B cell (primary cell): ENCODE measurements at regions not wholly inside any gene's neighbourhood (a gene's known extent, or its start where the extent isn't known, plus 50 kb on each side); places are given as distances from the start of the nearest gene placed in this dataset.

Experiments used
- ATAC-seq: fragments of 200-7000 bp; cut with Tn5 transposase; one replicate; pipeline ENCODE4 v1.10.0; 2021; ENCODE audit warnings: low read depth, mild to moderate bottlenecking, moderate number of reproducible peaks, moderate library complexity
- CTCF ChIA-PET: fragments of 350-600 bp; sonication (Branson Sonifier 250); formaldehyde crosslinking; loops from one replicate; lab custom pipeline; 2021; ENCODE audit warnings: antibody characterized with exemption, inconsistent platforms; lab: Charles Lee
- POLR2A ChIA-PET: fragments of 350-600 bp; sonication (Branson Sonifier 250); formaldehyde crosslinking; loops from one replicate; lab custom pipeline; 2021; ENCODE audit warnings: antibody characterized with exemption; lab: Charles Lee
- DNase-seq: peaks from one replicate; pipeline ENCODE4 v3.0.0; 2013
- H2AFZ ChIP-seq: 2 replicates; pipeline ENCODE4 v1.6.1; 2012; ENCODE audit warnings: mild to moderate bottlenecking, low read depth, low read length; ENCODE audit not compliant: insufficient read depth, poor library complexity, severe bottlenecking
- H3K27ac ChIP-seq, 2 donors: 1 replicate in 1 of 2; 2 replicates in 1 of 2; pipeline ENCODE4 v1.5.1; 2012 to 2013; ENCODE audit warnings: low read length in 2 of 2, mild to moderate bottlenecking in 2 of 2, moderate library complexity in 1 of 2
- H3K27me3 ChIP-seq, 4 experiments: fragments of 200-600 bp in 1 of 4; sonication (generic) in 1 of 4; replicated peaks in 1 of 4; 1 replicate in 2 of 4; 2 replicates in 2 of 4; pipeline versions ENCODE4 v1.6.1 to v1.7.0; 2013 to 2016; ENCODE audit warnings: low read length in 3 of 4, mild to moderate bottlenecking in 2 of 4, mixed read lengths in 1 of 4, moderate library complexity in 1 of 4; ENCODE audit not compliant: insufficient read depth in 4 of 4, control insufficient read depth in 3 of 4; ENCODE audit errors: control extremely low read depth in 1 of 4
- H3K36me3 ChIP-seq, 2 experiments: replicated peaks in 1 of 2; 1 replicate in 1 of 2; 2 replicates in 1 of 2; pipeline versions ENCODE4 v1.6.1 to v1.7.1; 2013; ENCODE audit warnings: low read length in 1 of 2; ENCODE audit not compliant: insufficient read depth in 2 of 2, control insufficient read depth in 1 of 2; ENCODE audit errors: control extremely low read depth in 1 of 2, extremely low read depth in 1 of 2
- H3K4me1 ChIP-seq, 2 donors: fragments of 200-600 bp in 1 of 2; sonication (generic) in 1 of 2; 1 replicate in 1 of 2; 2 replicates in 1 of 2; pipeline versions ENCODE4 v1.5.1 to v1.6.1; 2013 to 2017; ENCODE audit warnings: low read length in 2 of 2; ENCODE audit not compliant: control insufficient read depth in 2 of 2, insufficient read depth in 2 of 2
- H3K4me2 ChIP-seq: replicated peaks from 2 replicates; pipeline ENCODE3; 2012; ENCODE audit warnings: mild to moderate bottlenecking, low read depth, low read length; ENCODE audit not compliant: poor library complexity, severe bottlenecking
- H3K4me3 ChIP-seq, 5 experiments: fragments of 200-600 bp in 1 of 5; sonication (generic) in 1 of 5; 1 replicate in 3 of 5; 2 replicates in 2 of 5; pipeline versions ENCODE4 v1.5.1 to v1.7.0; 2011 to 2016; ENCODE audit warnings: low read length in 4 of 5, mild to moderate bottlenecking in 4 of 5, low read depth in 2 of 5, control low read depth in 1 of 5, moderate library complexity in 1 of 5; ENCODE audit not compliant: insufficient read depth in 1 of 5; ENCODE audit errors: control extremely low read depth in 1 of 5, extremely low read depth in 1 of 5
- H3K79me2 ChIP-seq: fragments of 200-600 bp; sonication (generic); one replicate; pipeline ENCODE4 v1.6.0; 2016; ENCODE audit warnings: low read length; ENCODE audit not compliant: control insufficient read depth, insufficient read depth
- H3K9ac ChIP-seq: fragments of 200-600 bp; sonication (generic); 2 replicates; pipeline ENCODE4 v1.6.1; 2017; ENCODE audit warnings: mild to moderate bottlenecking, low read length, moderate library complexity
- H3K9me3 ChIP-seq, 3 donors: one replicate each; pipeline versions ENCODE4 v1.6.1 to v1.7.1; 2013; ENCODE audit warnings: low read length in 2 of 3; ENCODE audit not compliant: control insufficient read depth in 2 of 3, insufficient read depth in 1 of 3; ENCODE audit errors: control extremely low read depth in 1 of 3
- H4K20me1 ChIP-seq: 2 replicates; pipeline ENCODE4 v1.6.0; 2012; ENCODE audit warnings: mild to moderate bottlenecking, low read length; ENCODE audit not compliant: insufficient read depth, control insufficient read depth, poor library complexity, severe bottlenecking
- H3K27ac Mint-ChIP-seq: one replicate; pipeline ENCODE4 v1.8.0; 2021; ENCODE audit warnings: mixed read lengths
- H3K27me3 Mint-ChIP-seq: one replicate; pipeline ENCODE4 v1.8.0; 2021; ENCODE audit warnings: mixed read lengths
- H3K4me1 Mint-ChIP-seq: one replicate; pipeline ENCODE4 v1.8.0; 2021; ENCODE audit warnings: mixed read lengths
- H3K4me3 Mint-ChIP-seq: one replicate; pipeline ENCODE4 v1.8.0; 2021; ENCODE audit warnings: mixed read lengths
- H3K9me3 Mint-ChIP-seq: one replicate; pipeline ENCODE4 v1.8.0; 2022; ENCODE audit warnings: mixed read lengths; ENCODE audit not compliant: insufficient read depth
- EZH2 ChIP-seq: IDR thresholded peaks from 2 replicates; pipeline ENCODE4 v1.6.1; 2012; ENCODE audit warnings: borderline replicate concordance, low read depth, mild to moderate bottlenecking, moderate library complexity, low read length; ENCODE audit not compliant: insufficient read depth, poor library complexity, severe bottlenecking
- WGBS: methylation state at CpG from one replicate; pipeline ENCODE4 v1.1.5; 2013; ENCODE audit warnings: missing lambda C conversion rate; ENCODE audit not compliant: insufficient coverage; 5-methylcytosine and 5-hydroxymethylcytosine counted together
- intact Hi-C: fragments of 100-400 bp; cut with micrococcal nuclease; formaldehyde crosslinking; loops from one replicate; pipeline ENCODE4 v1.10.0; 2022
- TF ChIP-seq, protein P1 (sequence below): fragments of 200-600 bp; IDR thresholded peaks from one replicate; pipeline ENCODE4 v1.8.0; 2022; ENCODE audit warnings: antibody characterized with exemption, mild to moderate bottlenecking

- H2AFZ ChIP-seq: peak overlapping the region; percentile 14
- H3K27ac ChIP-seq: peak overlapping the region; percentile 74 to 88
- H3K9ac ChIP-seq: peak overlapping the region; percentile 57
- H3K27me3 ChIP-seq: no peaks in the 10 kb centered on the region
- H4K20me1 ChIP-seq: no peaks in the 10 kb centered on the region
- POLR2A ChIA-PET: no interaction called here
- H3K36me3 ChIP-seq: no peaks in the 10 kb centered on the region
- no peaks in the 10 kb centered on the region for H3K9me3 Mint-ChIP-seq
- peak overlapping the region; percentile 85 for H3K27ac Mint-ChIP-seq
- no peaks in the 10 kb centered on the region for H3K79me2 ChIP-seq
- peak overlapping the region; percentile 15 to 59 (median 33) for H3K4me3 ChIP-seq
- peaks cover 65 to 68% of the 10 kb centered on the region in 2 donors for H3K4me1 ChIP-seq
- H3K9me3 ChIP-seq: no peaks in the 10 kb centered on the region
- 44% methylated on average over 8 of the region's 16 CpGs for WGBS
- intact Hi-C loops: loop anchor here (1.0 to 5.0 kb wide), 3 partner anchors 29 to 219 kb away; no protein-coding TSS in a partner anchor
- peak; percentile 79 for DNase-seq
- ATAC-seq: peak; percentile 69
- TF ChIP-seq EZH2: no peak
- TF ChIP-seq, protein P1, sequence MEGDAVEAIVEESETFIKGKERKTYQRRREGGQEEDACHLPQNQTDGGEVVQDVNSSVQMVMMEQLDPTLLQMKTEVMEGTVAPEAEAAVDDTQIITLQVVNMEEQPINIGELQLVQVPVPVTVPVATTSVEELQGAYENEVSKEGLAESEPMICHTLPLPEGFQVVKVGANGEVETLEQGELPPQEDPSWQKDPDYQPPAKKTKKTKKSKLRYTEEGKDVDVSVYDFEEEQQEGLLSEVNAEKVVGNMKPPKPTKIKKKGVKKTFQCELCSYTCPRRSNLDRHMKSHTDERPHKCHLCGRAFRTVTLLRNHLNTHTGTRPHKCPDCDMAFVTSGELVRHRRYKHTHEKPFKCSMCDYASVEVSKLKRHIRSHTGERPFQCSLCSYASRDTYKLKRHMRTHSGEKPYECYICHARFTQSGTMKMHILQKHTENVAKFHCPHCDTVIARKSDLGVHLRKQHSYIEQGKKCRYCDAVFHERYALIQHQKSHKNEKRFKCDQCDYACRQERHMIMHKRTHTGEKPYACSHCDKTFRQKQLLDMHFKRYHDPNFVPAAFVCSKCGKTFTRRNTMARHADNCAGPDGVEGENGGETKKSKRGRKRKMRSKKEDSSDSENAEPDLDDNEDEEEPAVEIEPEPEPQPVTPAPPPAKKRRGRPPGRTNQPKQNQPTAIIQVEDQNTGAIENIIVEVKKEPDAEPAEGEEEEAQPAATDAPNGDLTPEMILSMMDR: no peak
- H3K4me3 Mint-ChIP-seq: peak overlapping the region; percentile 81
- peak overlapping the region; percentile 82 for H3K4me2 ChIP-seq
- no peaks in the 10 kb centered on the region for H3K27me3 Mint-ChIP-seq
- peaks cover 51% of the 10 kb centered on the region for H3K4me1 Mint-ChIP-seq
- CTCF ChIA-PET: interaction anchor here (1.0 to 1.5 kb wide), 3 partner anchors 181 to 251 kb away, joined by 3 to 5 read pairs (median 4); no protein-coding TSS in a partner anchor
These were observed 209.8 kb upstream of the NUDT4 start for GRCh38 chr12:93167841-93168492.

GRCh38 chr12:93168751-93169150 lies 209.0 kb upstream of the NUDT4 start:
- Histone ChIP-seq H3K9me3 (no peaks in the 10 kb centered on the region), H3K27me3 (no peaks in the 10 kb centered on the region), H3K27ac (peak overlapping the region in 1 of 2 donors; percentile 88), H3K36me3 (no peaks in the 10 kb centered on the region), H3K4me2 (peak overlapping the region; percentile 31), H3K79me2 (no peaks in the 10 kb centered on the region), H3K4me1 (peaks cover 59 to 67% of the 10 kb centered on the region in 2 donors), H4K20me1 (no peaks in the 10 kb centered on the region), H3K9ac (no peak overlapping the region), H2AFZ (no peak overlapping the region), H3K4me3 (no peak overlapping the region)
- Mint-ChIP-seq H3K4me3 (peak overlapping the region; percentile 42), H3K27me3 (no peaks in the 10 kb centered on the region), H3K4me1 (peaks cover 44% of the 10 kb centered on the region), H3K27ac (no peak overlapping the region), H3K9me3 (no peaks in the 10 kb centered on the region)
- no peak for ATAC-seq
- TF ChIP-seq, protein P1: no peak
- no peak for TF ChIP-seq EZH2
- 100% methylated on average over 1 of the region's 3 CpGs for WGBS
- no peak for DNase-seq
- intact Hi-C loops: loop anchor here (5.0 kb wide), 1 partner anchor 219 kb away; no protein-coding TSS in a partner anchor
- ChIA-PET POLR2A (no interaction called here), CTCF (no interaction called here)
